Suprapubic skin (tissue), 3 donors: ENCODE measurements at regions not wholly inside any gene's neighbourhood (a gene's known extent, or its start where the extent isn't known, plus 50 kb on each side); places are given as distances from the start of the nearest gene placed in this dataset.

Experiments used
- CTCF ChIP-seq, 2 donors: fragments of 200-600 bp in 1 of 2; fragments of 450-650 bp in 1 of 2; sonication (generic) in 1 of 2; IDR thresholded peaks; one replicate each; pipeline ENCODE4 v1.5.1; 2016 to 2019; ENCODE audit warnings: antibody characterized with exemption in 2 of 2, mild to moderate bottlenecking in 1 of 2, moderate library complexity in 1 of 2
- EP300 ChIP-seq: sonication (generic); formaldehyde crosslinking; IDR thresholded peaks from one replicate; pipeline ENCODE4 v1.6.1; 2017; ENCODE audit warnings: antibody characterized with exemption
- POLR2A ChIP-seq, 2 donors: fragments of 450-650 bp; IDR thresholded peaks; one replicate each; pipeline ENCODE4 v1.6.1; 2017; ENCODE audit warnings: antibody characterized with exemption in 2 of 2, mild to moderate bottlenecking in 2 of 2, moderate library complexity in 2 of 2

- TF ChIP-seq POLR2A (IDR thresholded peaks at IDR 0.05) (no peak), CTCF (IDR thresholded peaks at IDR 0.05) (no peak), EP300 (no peak)
Measured at GRCh38 chr2:138931284-138932256, 151.4 kb upstream of the NXPH2 start.
